ENCODE measurements at regions not wholly inside any gene's neighbourhood (a gene's known extent, or its start where the extent isn't known, plus 50 kb on each side); places are given as distances from the start of the nearest gene placed in this dataset.

DNA sequence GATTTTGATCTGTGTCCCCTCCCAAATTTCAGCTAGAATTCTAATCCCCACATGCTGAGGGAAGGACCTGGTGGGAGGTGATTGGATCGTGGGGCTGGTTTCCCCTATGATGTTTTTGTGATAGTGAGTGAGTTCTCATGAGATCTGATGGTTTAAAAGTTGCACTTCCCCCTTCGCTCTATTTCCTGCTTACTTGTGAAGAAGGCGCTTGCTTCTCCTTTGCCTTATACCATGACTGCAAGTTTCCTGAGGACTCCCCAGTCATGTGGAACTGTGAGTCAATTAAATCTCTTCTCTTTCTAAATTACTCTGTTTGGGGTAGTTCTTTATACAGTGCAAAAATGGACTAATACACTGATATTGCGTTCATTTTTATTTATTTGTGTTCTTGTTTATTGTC lies 636.8 kb upstream of the LINC00305 start:
- DNase-seq: no peak

DNA sequence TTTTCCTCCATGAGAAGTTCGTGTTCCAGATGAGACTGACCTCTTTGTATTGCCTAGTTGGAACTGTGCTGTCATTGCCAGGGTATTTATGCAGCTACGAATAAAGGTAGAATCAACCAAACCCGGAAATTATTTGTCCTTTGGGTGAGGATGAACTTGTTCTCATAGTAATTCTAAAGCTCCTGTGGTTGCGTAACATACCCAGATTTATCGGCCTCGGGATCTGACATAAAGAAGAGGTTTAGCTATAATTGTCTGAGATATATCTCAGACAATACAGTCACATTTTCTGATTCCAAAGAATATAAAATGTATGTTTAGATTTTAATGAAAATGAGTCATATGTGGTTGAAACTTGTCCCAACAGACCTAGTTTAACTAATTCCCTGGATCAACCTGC lies 628.7 kb upstream of the LINC00305 start:
- Histone ChIP-seq H3K4me3 (ENCODE audit: low read length in 2 of 2) (no peak overlapping the region), H3K36me3 (ENCODE audit: insufficient read depth, low read length) (no peaks in the 10 kb centered on the region), H3K27ac (ENCODE audit: low read depth, low read length) (no peak overlapping the region), H3K9me3 (ENCODE audit: control insufficient read depth in 1 of 2, low read length in 2 of 2) (no peaks in the 10 kb centered on the region), H3K4me1 (ENCODE audit: insufficient read depth, low read length) (no peaks in the 10 kb centered on the region), H3K27me3 (ENCODE audit: insufficient read depth, low read length) (no peaks in the 10 kb centered on the region)
- Mint-ChIP-seq H3K4me1 (no peaks in the 10 kb centered on the region), H3K36me3 (no peaks in the 10 kb centered on the region), H3K27ac (no peak overlapping the region), H3K9me3 (peaks cover 0 to 17% (median 3%) of the 10 kb centered on the region in 8 donors), H3K4me3 (no peak overlapping the region), H3K27me3 (no peaks in the 10 kb centered on the region)
- intact Hi-C loops (cut with micrococcal nuclease): no loop called here
- POLR2A ChIA-PET (ENCODE audit: partially characterized antibody): no interaction called here
- CTCF ChIA-PET (ENCODE audit: partially characterized antibody): no interaction called here
- no peak for DNase-seq

More for the DNA sequence above, 636.8 kb upstream of the LINC00305 start:
- no peaks in the 10 kb centered on the region for H3K36me3 ChIP-seq (ENCODE audit: insufficient read depth, low read length)
- intact Hi-C loops (cut with micrococcal nuclease): no loop called here
- H3K27me3 ChIP-seq (ENCODE audit: insufficient read depth, low read length): no peaks in the 10 kb centered on the region
- CTCF ChIA-PET (ENCODE audit: partially characterized antibody): no interaction called here
- Mint-ChIP-seq H3K4me1 (no peaks in the 10 kb centered on the region), H3K9me3 (peaks cover 3 to 25% (median 6%) of the 10 kb centered on the region in 8 donors), H3K4me3 (no peak overlapping the region), H3K36me3 (no peaks in the 10 kb centered on the region), H3K27me3 (no peaks in the 10 kb centered on the region), H3K27ac (no peak overlapping the region)
- no peaks in the 10 kb centered on the region for H3K4me1 ChIP-seq (ENCODE audit: insufficient read depth, low read length)
- no peaks in the 10 kb centered on the region for H3K9me3 ChIP-seq (ENCODE audit: control insufficient read depth in 1 of 2, low read length in 2 of 2)
- H3K27ac ChIP-seq (ENCODE audit: low read depth, low read length): no peak overlapping the region
- POLR2A ChIA-PET (ENCODE audit: partially characterized antibody): no interaction called here
- H3K4me3 ChIP-seq (ENCODE audit: low read length in 2 of 2): no peak overlapping the region

DNA sequence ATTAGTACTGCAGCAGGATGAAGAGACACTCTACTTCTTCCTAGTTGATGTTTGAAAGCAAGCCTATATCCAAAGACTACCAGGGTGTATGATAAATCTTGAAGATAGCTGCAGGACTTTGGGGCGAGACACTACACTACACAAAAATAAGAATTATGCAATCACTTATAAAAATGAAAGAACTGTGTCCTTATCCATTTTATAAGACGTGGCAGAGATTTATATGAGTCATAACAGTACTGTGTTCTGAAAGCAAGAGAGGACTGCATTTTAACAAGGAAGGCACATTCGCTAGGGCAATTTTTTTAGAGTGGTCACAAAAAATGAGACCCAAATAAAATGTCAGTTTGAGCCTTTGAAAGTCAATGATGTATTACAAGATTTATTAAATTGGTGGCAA lies 617.0 kb upstream of the LINC00305 start:
- Histone ChIP-seq H3K9me3 (ENCODE audit: control insufficient read depth in 1 of 2, low read length in 2 of 2) (no peaks in the 10 kb centered on the region), H3K27ac (ENCODE audit: low read depth, low read length) (no peak overlapping the region), H3K27me3 (ENCODE audit: insufficient read depth, low read length) (no peaks in the 10 kb centered on the region), H3K4me1 (ENCODE audit: insufficient read depth, low read length) (no peaks in the 10 kb centered on the region), H3K36me3 (ENCODE audit: insufficient read depth, low read length) (no peaks in the 10 kb centered on the region), H3K4me3 (ENCODE audit: low read length in 2 of 2) (no peak overlapping the region)
- intact Hi-C loops (cut with micrococcal nuclease): no loop called here
- Mint-ChIP-seq H3K4me3 (no peak overlapping the region), H3K9me3 (peaks cover 4 to 16% (median 7%) of the 10 kb centered on the region in 8 donors), H3K27ac (no peak overlapping the region), H3K36me3 (no peaks in the 10 kb centered on the region), H3K27me3 (no peaks in the 10 kb centered on the region), H3K4me1 (no peaks in the 10 kb centered on the region)
- CTCF ChIA-PET (ENCODE audit: partially characterized antibody): interaction anchor here (1.3 kb wide), 1 partner anchor 9 kb away, joined by 3 read pairs; no protein-coding TSS in a partner anchor
- POLR2A ChIA-PET (ENCODE audit: partially characterized antibody): no interaction called here
- no peak for DNase-seq

DNA sequence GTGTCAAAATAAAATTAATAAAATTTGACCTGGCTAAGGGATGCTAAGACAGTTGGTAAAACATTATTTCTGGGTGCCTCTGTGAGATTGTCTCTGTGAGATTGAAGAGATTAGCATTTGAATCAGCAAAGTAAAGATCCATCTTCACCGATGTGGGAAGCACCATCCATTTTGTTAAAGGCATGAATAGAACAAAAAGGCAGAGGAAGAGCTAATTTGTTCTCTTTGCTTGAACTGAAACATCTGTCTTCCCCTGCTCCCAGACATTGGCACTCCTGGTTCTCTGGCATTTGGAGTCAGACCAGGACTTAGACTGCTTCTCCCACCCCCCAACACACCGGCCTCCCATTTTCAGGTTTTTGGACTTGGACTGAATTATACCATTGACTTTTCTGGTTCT lies 603.8 kb upstream of the LINC00305 start:
- no peaks in the 10 kb centered on the region for H3K4me1 ChIP-seq (ENCODE audit: insufficient read depth, low read length)
- no peaks in the 10 kb centered on the region for H3K9me3 ChIP-seq (ENCODE audit: control insufficient read depth in 1 of 2, low read length in 2 of 2)
- Mint-ChIP-seq H3K4me3 (no peak overlapping the region), H3K36me3 (no peaks in the 10 kb centered on the region), H3K27me3 (no peaks in the 10 kb centered on the region), H3K4me1 (no peaks in the 10 kb centered on the region), H3K27ac (no peak overlapping the region), H3K9me3 (peaks cover 2 to 26% (median 5%) of the 10 kb centered on the region in 8 donors)
- ChIA-PET CTCF (ENCODE audit: partially characterized antibody) (no interaction called here), POLR2A (ENCODE audit: partially characterized antibody) (no interaction called here)
- intact Hi-C loops (cut with micrococcal nuclease): no loop called here
- H3K27me3 ChIP-seq (ENCODE audit: insufficient read depth, low read length): no peaks in the 10 kb centered on the region
- no peak overlapping the region for H3K4me3 ChIP-seq (ENCODE audit: low read length in 2 of 2)
- no peaks in the 10 kb centered on the region for H3K36me3 ChIP-seq (ENCODE audit: insufficient read depth, low read length)
- no peak overlapping the region for H3K27ac ChIP-seq (ENCODE audit: low read depth, low read length)
- no peak for DNase-seq

DNA sequence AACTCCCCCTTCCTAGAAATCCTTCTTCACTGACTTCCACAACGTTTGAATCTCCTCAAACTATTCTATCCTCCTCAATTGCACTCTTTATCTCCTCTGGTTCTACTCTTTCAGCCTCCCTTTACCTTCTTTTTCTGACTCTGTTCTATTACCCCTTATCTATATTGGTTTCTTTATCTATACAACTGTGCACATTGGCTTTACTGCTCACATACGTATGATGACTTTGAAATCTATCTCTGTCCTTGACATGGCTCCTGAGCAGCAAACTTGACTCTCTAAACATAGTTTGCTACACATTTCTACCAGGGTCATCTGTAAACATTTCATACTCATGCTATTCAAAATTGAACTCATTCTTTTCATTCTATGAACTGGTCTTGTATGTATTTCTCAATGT lies 601.0 kb upstream of the LINC00305 start:
- intact Hi-C loops (cut with micrococcal nuclease): no loop called here
- no peaks in the 10 kb centered on the region for H3K9me3 ChIP-seq (ENCODE audit: control insufficient read depth in 1 of 2, low read length in 2 of 2)
- POLR2A ChIA-PET (ENCODE audit: partially characterized antibody): no interaction called here
- no peaks in the 10 kb centered on the region for H3K27me3 ChIP-seq (ENCODE audit: insufficient read depth, low read length)
- H3K27ac Mint-ChIP-seq: no peak overlapping the region
- no peak overlapping the region for H3K27ac ChIP-seq (ENCODE audit: low read depth, low read length)
- H3K36me3 ChIP-seq (ENCODE audit: insufficient read depth, low read length): no peaks in the 10 kb centered on the region
- no peaks in the 10 kb centered on the region for H3K27me3 Mint-ChIP-seq
- no peaks in the 10 kb centered on the region for H3K36me3 Mint-ChIP-seq
- CTCF ChIA-PET (ENCODE audit: partially characterized antibody): no interaction called here
- H3K9me3 Mint-ChIP-seq: peaks cover 0 to 19% (median 6%) of the 10 kb centered on the region in 8 donors
- no peaks in the 10 kb centered on the region for H3K4me1 ChIP-seq (ENCODE audit: insufficient read depth, low read length)
- no peaks in the 10 kb centered on the region for H3K4me1 Mint-ChIP-seq
- no peak overlapping the region for H3K4me3 ChIP-seq (ENCODE audit: low read length in 2 of 2)
- no peak overlapping the region for H3K4me3 Mint-ChIP-seq
- no peak for DNase-seq

DNA sequence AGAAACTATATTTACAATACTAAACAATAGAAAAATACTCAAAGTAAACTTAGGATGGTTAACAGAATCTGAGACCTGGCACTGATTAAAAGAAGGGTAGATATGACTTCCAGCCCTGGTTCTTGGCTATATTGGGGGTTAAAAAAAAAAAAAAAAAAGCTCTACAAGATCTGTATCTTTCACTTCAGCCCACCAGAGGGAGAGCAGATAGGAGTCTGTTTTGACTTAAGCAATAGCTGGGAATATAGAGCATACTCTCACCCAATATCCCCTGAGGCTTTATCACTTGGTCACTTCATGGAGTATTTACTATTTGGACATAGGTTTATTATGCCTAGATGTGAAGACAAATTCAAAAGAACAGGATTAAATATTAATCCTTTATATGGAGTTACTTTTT lies 598.9 kb upstream of the LINC00305 start:
- Histone ChIP-seq H3K4me3 (ENCODE audit: low read length in 2 of 2) (no peak overlapping the region), H3K27ac (ENCODE audit: low read depth, low read length) (no peak overlapping the region), H3K27me3 (ENCODE audit: insufficient read depth, low read length) (no peaks in the 10 kb centered on the region), H3K4me1 (ENCODE audit: insufficient read depth, low read length) (no peaks in the 10 kb centered on the region), H3K36me3 (ENCODE audit: insufficient read depth, low read length) (no peaks in the 10 kb centered on the region), H3K9me3 (ENCODE audit: control insufficient read depth in 1 of 2, low read length in 2 of 2) (no peaks in the 10 kb centered on the region)
- Mint-ChIP-seq H3K4me1 (no peaks in the 10 kb centered on the region), H3K27ac (no peak overlapping the region), H3K27me3 (no peaks in the 10 kb centered on the region), H3K36me3 (no peaks in the 10 kb centered on the region), H3K4me3 (no peak overlapping the region), H3K9me3 (peaks cover 0 to 17% (median 6%) of the 10 kb centered on the region in 8 donors)
- no peak for DNase-seq
- ChIA-PET POLR2A (ENCODE audit: partially characterized antibody) (no interaction called here), CTCF (ENCODE audit: partially characterized antibody) (no interaction called here)
- intact Hi-C loops (cut with micrococcal nuclease): no loop called here

DNA sequence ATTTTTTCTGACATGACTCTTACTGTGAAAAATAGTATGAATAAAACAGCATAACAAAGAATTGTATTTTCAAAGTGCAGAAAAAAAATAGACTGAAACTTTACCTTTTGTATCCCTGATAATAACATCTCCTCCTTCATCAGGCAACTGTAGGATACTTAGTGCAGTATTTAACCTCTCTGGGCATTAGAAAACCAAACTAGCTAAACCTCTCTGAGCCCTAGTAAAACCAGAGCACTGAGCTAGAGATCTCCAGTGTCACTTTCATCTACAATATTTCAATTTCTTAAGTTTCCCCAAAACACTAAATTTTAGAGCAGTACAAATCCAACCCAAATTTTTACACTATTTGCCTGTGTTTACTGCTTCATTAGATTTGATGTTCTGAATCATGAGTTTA lies 594.0 kb upstream of the LINC00305 start:
- no peaks in the 10 kb centered on the region for H3K36me3 ChIP-seq (ENCODE audit: insufficient read depth, low read length)
- intact Hi-C loops (cut with micrococcal nuclease): no loop called here
- no peaks in the 10 kb centered on the region for H3K36me3 Mint-ChIP-seq

DNA sequence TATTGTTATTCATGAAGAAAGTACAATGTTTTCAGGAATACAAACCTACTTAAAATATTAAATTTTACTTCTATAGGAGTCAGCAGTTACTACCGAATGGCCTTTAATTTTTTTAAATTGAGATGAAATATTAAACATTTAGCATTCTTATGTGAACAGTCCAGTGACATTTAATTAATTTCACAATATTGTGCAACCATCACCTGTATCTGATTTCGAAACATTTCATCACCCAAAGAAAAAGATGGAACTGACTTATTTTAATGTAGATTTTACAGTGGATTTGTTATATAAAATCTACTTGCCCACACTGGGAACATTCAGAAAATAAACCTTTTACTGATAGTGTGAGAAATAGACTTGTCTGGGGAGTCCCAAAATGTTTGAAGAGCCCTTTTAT lies 585.2 kb upstream of the LINC00305 start:
- intact Hi-C loops (cut with micrococcal nuclease): no loop called here
- Mint-ChIP-seq H3K27me3 (no peaks in the 10 kb centered on the region), H3K4me3 (no peak overlapping the region), H3K27ac (no peak overlapping the region), H3K36me3 (no peaks in the 10 kb centered on the region), H3K4me1 (no peaks in the 10 kb centered on the region), H3K9me3 (peaks cover 0 to 6% (median 2%) of the 10 kb centered on the region in 8 donors)
- Histone ChIP-seq H3K4me1 (ENCODE audit: insufficient read depth, low read length) (no peaks in the 10 kb centered on the region), H3K27ac (ENCODE audit: low read depth, low read length) (no peak overlapping the region), H3K4me3 (ENCODE audit: low read length in 2 of 2) (no peak overlapping the region), H3K27me3 (ENCODE audit: insufficient read depth, low read length) (no peaks in the 10 kb centered on the region), H3K36me3 (ENCODE audit: insufficient read depth, low read length) (no peaks in the 10 kb centered on the region), H3K9me3 (ENCODE audit: control insufficient read depth in 1 of 2, low read length in 2 of 2) (no peaks in the 10 kb centered on the region)
- DNase-seq: no peak
- ChIA-PET POLR2A (ENCODE audit: partially characterized antibody) (no interaction called here), CTCF (ENCODE audit: partially characterized antibody) (no interaction called here)

More for the DNA sequence above, 594.0 kb upstream of the LINC00305 start:
- no peak overlapping the region for H3K27ac Mint-ChIP-seq
- peaks cover 0 to 4% (median 0%) of the 10 kb centered on the region in 8 donors for H3K9me3 Mint-ChIP-seq
- Histone ChIP-seq H3K9me3 (ENCODE audit: control insufficient read depth in 1 of 2, low read length in 2 of 2) (no peaks in the 10 kb centered on the region), H3K4me3 (ENCODE audit: low read length in 2 of 2) (no peak overlapping the region), H3K27me3 (ENCODE audit: insufficient read depth, low read length) (no peaks in the 10 kb centered on the region), H3K27ac (ENCODE audit: low read depth, low read length) (no peak overlapping the region), H3K4me1 (ENCODE audit: insufficient read depth, low read length) (no peaks in the 10 kb centered on the region)
- CTCF ChIA-PET (ENCODE audit: partially characterized antibody): no interaction called here
- no peaks in the 10 kb centered on the region for H3K4me1 Mint-ChIP-seq
- no peak overlapping the region for H3K4me3 Mint-ChIP-seq
- H3K27me3 Mint-ChIP-seq: no peaks in the 10 kb centered on the region
- no peak for DNase-seq
- POLR2A ChIA-PET (ENCODE audit: partially characterized antibody): no interaction called here
